NCI-H2081 treated with DMSO at 0.1 percent for 48 hours (cell line): ENCODE measurements at regions not wholly inside any gene's neighbourhood (a gene's known extent, or its start where the extent isn't known, plus 50 kb on each side); places are given as distances from the start of the nearest gene placed in this dataset.
"Not testable (repeated sequence)": the region's sequence is repeated elsewhere in the genome, so short reads cannot be mapped to it uniquely, and the experiment has no call there.

Experiments used
- DNase-seq: peaks from one replicate; lab custom pipeline; 2025; lab: John Stamatoyannopoulos, UW

GRCh38 chr7:97234494-97234893 is 117.0 kb downstream of the SDHAF3 start:
- DNase-seq = not testable (repeated sequence)

GRCh38 chr7:97246317-97246716 is 128.8 kb downstream of the SDHAF3 start:
- DNase-seq = no peak

GRCh38 chr7:97258187-97258586 is 140.7 kb downstream of the SDHAF3 start:
- not testable (repeated sequence) for DNase-seq

- DNase-seq = no peak
Observed at GRCh38 chr7:97269741-97270140, 152.2 kb downstream of the SDHAF3 start.

GRCh38 chr7:97270280-97270679 is 152.8 kb downstream of the SDHAF3 start:
- DNase-seq = no peak

- no peak for DNase-seq
Observed at GRCh38 chr7:97271619-97272018, 154.1 kb downstream of the SDHAF3 start.

GRCh38 chr7:97272237-97272975 is 154.9 kb downstream of the SDHAF3 start:
- DNase-seq = no peak

GRCh38 chr7:97275475-97275874 is 158.0 kb downstream of the SDHAF3 start:
- no peak for DNase-seq

- DNase-seq = no peak
Observed at GRCh38 chr7:97280950-97281349, 163.5 kb downstream of the SDHAF3 start.

- DNase-seq = no peak
Observed at GRCh38 chr7:97285348-97285747, 167.8 kb downstream of the SDHAF3 start.

- no peak for DNase-seq
Observed at GRCh38 chr7:97293031-97293430, 175.5 kb downstream of the SDHAF3 start.

- no peak for DNase-seq
Observed at GRCh38 chr7:97298561-97298960, 181.1 kb downstream of the SDHAF3 start.

GRCh38 chr7:97305589-97305988 is 188.1 kb downstream of the SDHAF3 start:
- no peak for DNase-seq

GRCh38 chr7:97307521-97308108 is 190.1 kb downstream of the SDHAF3 start:
- DNase-seq = no peak

GRCh38 chr7:97313900-97314299 is 196.4 kb downstream of the SDHAF3 start:
- no peak for DNase-seq

- no peak for DNase-seq
Observed at GRCh38 chr7:97317575-97317974, 200.1 kb downstream of the SDHAF3 start.

GRCh38 chr7:97329871-97330270 is 212.4 kb downstream of the SDHAF3 start:
- DNase-seq = not testable (repeated sequence)

GRCh38 chr7:97337849-97338248 is 220.4 kb downstream of the SDHAF3 start:
- no peak for DNase-seq

- no peak for DNase-seq
Observed at GRCh38 chr7:97342512-97342911, 225.0 kb downstream of the SDHAF3 start.

- no peak for DNase-seq
Observed at GRCh38 chr7:97346349-97346748, 228.9 kb downstream of the SDHAF3 start.

- no peak for DNase-seq
Observed at GRCh38 chr7:97351488-97351887, 234.0 kb downstream of the SDHAF3 start.

GRCh38 chr7:97357459-97357858 is 240.0 kb downstream of the SDHAF3 start:
- DNase-seq = no peak

GRCh38 chr7:97372882-97373281 is 255.4 kb downstream of the SDHAF3 start:
- no peak for DNase-seq

- no peak for DNase-seq
Observed at GRCh38 chr7:97373736-97374135, 256.2 kb downstream of the SDHAF3 start.
